H9 (cell line): ENCODE measurements at regions not wholly inside any gene's neighbourhood (a gene's known extent, or its start where the extent isn't known, plus 50 kb on each side); places are given as distances from the start of the nearest gene placed in this dataset.

Experiments
- DNase-seq: peaks from one replicate; pipeline ENCODE4 v3.0.0-alpha.2; 2017
- H2AFZ ChIP-seq: one replicate; pipeline ENCODE4 v1.6.1; 2013; ENCODE audit warnings: mild to moderate bottlenecking, low read length, control low read depth, moderate library complexity
- H2AK5ac ChIP-seq: 2 replicates; pipeline ENCODE4 v1.6.1; 2013; ENCODE audit warnings: low read length, control low read depth, mixed read lengths; ENCODE audit not compliant: insufficient read length
- H2BK120ac ChIP-seq: one replicate; pipeline ENCODE4 v1.6.1; 2013; ENCODE audit warnings: low read depth, mild to moderate bottlenecking, low read length, control low read depth, inconsistent platforms; ENCODE audit not compliant: poor library complexity, severe bottlenecking
- H2BK12ac ChIP-seq: 2 replicates; pipeline ENCODE4 v1.6.1; 2013; ENCODE audit warnings: low read length, control low read depth, mixed read lengths, low read depth; ENCODE audit not compliant: insufficient read length
- H2BK15ac ChIP-seq: 2 replicates; pipeline ENCODE4 v1.6.1; 2013; ENCODE audit warnings: low read depth, low read length, control low read depth
- H2BK20ac ChIP-seq: one replicate; pipeline ENCODE4 v1.6.1; 2013; ENCODE audit warnings: low read depth, mild to moderate bottlenecking, low read length, control low read depth, inconsistent platforms; ENCODE audit not compliant: poor library complexity, severe bottlenecking
- H2BK5ac ChIP-seq: 2 replicates; pipeline ENCODE4 v1.6.1; 2013; ENCODE audit warnings: low read length, control low read depth, mixed read lengths; ENCODE audit not compliant: insufficient read length
- H3K14ac ChIP-seq: 2 replicates; pipeline ENCODE4 v1.6.1; 2013; ENCODE audit warnings: low read length, control low read depth; ENCODE audit not compliant: insufficient read depth
- H3K18ac ChIP-seq: 2 replicates; pipeline ENCODE4 v1.6.1; 2013; ENCODE audit warnings: low read depth, mild to moderate bottlenecking, mixed read lengths, low read length, control low read depth; ENCODE audit not compliant: insufficient read length
- H3K23ac ChIP-seq: 2 replicates; pipeline ENCODE4 v1.6.1; 2013; ENCODE audit warnings: low read length, control low read depth, mixed read lengths, low read depth; ENCODE audit not compliant: insufficient read length
- H3K23me2 ChIP-seq: 2 replicates; pipeline ENCODE4 v1.6.1; 2013; ENCODE audit warnings: low read depth, mild to moderate bottlenecking, mixed read lengths, low read length, control low read depth; ENCODE audit not compliant: insufficient read length, poor library complexity, severe bottlenecking
- H3K27ac ChIP-seq: 2 replicates; pipeline ENCODE4 v1.5.1; 2013; ENCODE audit warnings: low read length, control low read depth, mixed read lengths, low read depth; ENCODE audit not compliant: insufficient read length
- H3K27me3 ChIP-seq: 2 replicates; pipeline ENCODE4 v1.6.1; 2013; ENCODE audit warnings: low read length, control low read depth, inconsistent platforms; ENCODE audit not compliant: insufficient read depth
- H3K4ac ChIP-seq: 2 replicates; pipeline ENCODE4 v1.6.1; 2013; ENCODE audit warnings: low read depth, mild to moderate bottlenecking, control low read depth, inconsistent platforms, low read length, moderate library complexity
- H3K4me1 ChIP-seq: 2 replicates; pipeline ENCODE4 v1.6.1; 2013; ENCODE audit warnings: low read length, control low read depth, inconsistent platforms; ENCODE audit not compliant: insufficient read depth
- H3K4me2 ChIP-seq: 2 replicates; pipeline ENCODE4 v1.6.1; 2013; ENCODE audit warnings: low read length, control low read depth, mixed read lengths; ENCODE audit not compliant: insufficient read length, insufficient read depth
- H3K56ac ChIP-seq: 2 replicates; pipeline ENCODE4 v1.6.1; 2013; ENCODE audit warnings: low read depth, mild to moderate bottlenecking, mixed read lengths, low read length, control low read depth; ENCODE audit not compliant: insufficient read length
- H3K79me1 ChIP-seq: 2 replicates; pipeline ENCODE4 v1.6.1; 2013; ENCODE audit warnings: low read depth, mild to moderate bottlenecking, moderate library complexity, low read length, control low read depth, inconsistent platforms; ENCODE audit not compliant: insufficient read depth, poor library complexity, severe bottlenecking
- H3K79me2 ChIP-seq: 2 replicates; pipeline ENCODE4 v1.6.1; 2013; ENCODE audit warnings: low read length, control low read depth, inconsistent platforms; ENCODE audit not compliant: insufficient read depth
- H3K9ac ChIP-seq: 2 replicates; pipeline ENCODE4 v1.6.1; 2013; ENCODE audit warnings: low read length, control low read depth, mixed read lengths; ENCODE audit not compliant: insufficient read length; ENCODE audit errors: extremely low read depth
- H3K9me3 ChIP-seq: one replicate; pipeline ENCODE4 v1.6.1; 2013; ENCODE audit warnings: low read depth, low read length, inconsistent platforms; ENCODE audit not compliant: control insufficient read depth
- H3T11ph ChIP-seq: one replicate; pipeline ENCODE4 v1.6.1; 2013; ENCODE audit warnings: mild to moderate bottlenecking, low read length, control low read depth, inconsistent platforms
- H4K20me1 ChIP-seq: one replicate; pipeline ENCODE4 v1.6.1; 2013; ENCODE audit not compliant: control insufficient read depth, insufficient read length, insufficient read depth
- H4K5ac ChIP-seq: 2 replicates; pipeline ENCODE4 v1.6.1; 2013; ENCODE audit warnings: low read depth, mild to moderate bottlenecking, mixed read lengths, low read length, control low read depth; ENCODE audit not compliant: insufficient read length
- H4K8ac ChIP-seq: replicated peaks from 2 replicates; pipeline ENCODE4 v1.6.1; 2013; ENCODE audit warnings: low read length, control low read depth, mixed read lengths, low read depth; ENCODE audit not compliant: insufficient read length
- H4K91ac ChIP-seq: 2 replicates; pipeline ENCODE4 v1.6.1; 2013; ENCODE audit warnings: low read depth, mild to moderate bottlenecking, moderate library complexity, mixed read lengths, low read length, control low read depth; ENCODE audit not compliant: insufficient read length
- H3K27ac Mint-ChIP-seq, 3 experiments: 2 replicates in 2 of 3; 3 replicates in 1 of 3; pipeline ENCODE4 v1.8.0; 2020 to 2021; ENCODE audit warnings: mixed read lengths in 3 of 3, mild to moderate bottlenecking in 1 of 3, moderate library complexity in 1 of 3
- H3K27me3 Mint-ChIP-seq: 2 replicates; pipeline ENCODE4 v1.8.0; 2021; ENCODE audit warnings: low read depth, mild to moderate bottlenecking, moderate library complexity, mixed read lengths
- H3K36me3 Mint-ChIP-seq, 3 experiments: 2 replicates in 2 of 3; 3 replicates in 1 of 3; pipeline ENCODE4 v1.8.0; 2020 to 2021; ENCODE audit warnings: low read depth in 3 of 3, mixed read lengths in 3 of 3; ENCODE audit not compliant: insufficient read depth in 1 of 3
- H3K4me1 Mint-ChIP-seq, 2 experiments: 2 replicates each; pipeline ENCODE4 v1.8.0; 2020; ENCODE audit warnings: mixed read lengths in 2 of 2
- H3K4me3 Mint-ChIP-seq, 2 experiments: 2 replicates in 1 of 2; 3 replicates in 1 of 2; pipeline ENCODE4 v1.8.0; 2020 to 2021; ENCODE audit warnings: mild to moderate bottlenecking in 2 of 2, mixed read lengths in 2 of 2, moderate library complexity in 1 of 2
- H3K9me3 Mint-ChIP-seq, 2 experiments: 2 replicates in 1 of 2; 3 replicates in 1 of 2; pipeline ENCODE4 v1.8.0; 2020; ENCODE audit warnings: mild to moderate bottlenecking in 2 of 2, mixed read lengths in 2 of 2, moderate library complexity in 1 of 2
- CTCF ChIP-seq: fragments of 200-600 bp; sonication (generic); conservative IDR thresholded peaks from 3 replicates; pipeline ENCODE4 v1.8.0; 2021; ENCODE audit warnings: antibody characterized with exemption, mild to moderate bottlenecking
- WGBS: extraction: QIAGEN DNeasy Blood & Tissue Kit; methylation state at CpG from one replicate; pipeline ENCODE4 v1.1.7; 2013; ENCODE audit warnings: missing lambda C conversion rate, low lambda C conversion rate, mixed read lengths; ENCODE audit not compliant: insufficient read length; ENCODE audit errors: extremely low coverage; 5-methylcytosine and 5-hydroxymethylcytosine counted together

- TF ChIP-seq CTCF: no peak
- H3K4ac ChIP-seq: no peak overlapping the region
- H3K4me1 Mint-ChIP-seq: no peaks in the 10 kb centered on the region
- no peak overlapping the region for H4K91ac ChIP-seq
- H3K56ac ChIP-seq: no peak overlapping the region
- H3K23me2 ChIP-seq: no peaks in the 10 kb centered on the region
- no peak overlapping the region for H2BK20ac ChIP-seq
- H3K23ac ChIP-seq: no peak overlapping the region
- H3K9me3 Mint-ChIP-seq: 0 out of 5 replicates have a peak, but pooled peaks cover 0 to 2% of the 10 kb centered on the region in 2 experiments
- H3K27ac ChIP-seq: no peak overlapping the region
- H4K8ac ChIP-seq: no peak overlapping the region
- H3K4me3 Mint-ChIP-seq: no peak overlapping the region
- no peak overlapping the region for H2AK5ac ChIP-seq
- H2BK12ac ChIP-seq: no peak overlapping the region
- H2BK5ac ChIP-seq: no peak overlapping the region
- no peaks in the 10 kb centered on the region for H3K79me1 ChIP-seq
- H3K4me1 ChIP-seq: no peaks in the 10 kb centered on the region
- H2BK15ac ChIP-seq: no peak overlapping the region
- no peak overlapping the region for H3K27ac Mint-ChIP-seq
- no peaks in the 10 kb centered on the region for H4K20me1 ChIP-seq
- no peaks in the 10 kb centered on the region for H3K9me3 ChIP-seq
- no peaks in the 10 kb centered on the region for H3K36me3 Mint-ChIP-seq
- H2AFZ ChIP-seq: no peak overlapping the region
- DNase-seq: no peak
- no peaks in the 10 kb centered on the region for H3K79me2 ChIP-seq
- no peak overlapping the region for H3K18ac ChIP-seq
- no peak overlapping the region for H3K9ac ChIP-seq
- WGBS: no CpG with 5 or more reads among the region's 3 CpGs
- H3K27me3 ChIP-seq: no peaks in the 10 kb centered on the region
- no peak overlapping the region for H3T11ph ChIP-seq
- no peak overlapping the region for H3K4me2 ChIP-seq
- H3K27me3 Mint-ChIP-seq: peaks cover 9% of the 10 kb centered on the region
- no peak overlapping the region for H4K5ac ChIP-seq
- no peak overlapping the region for H3K14ac ChIP-seq
- no peak overlapping the region for H2BK120ac ChIP-seq
These were observed 272.3 kb downstream of the ARRDC4 start for GRCh38 chr15:98232761-98233160.
